PC-9 (cell line): ENCODE measurements at regions not wholly inside any gene's neighbourhood (a gene's known extent, or its start where the extent isn't known, plus 50 kb on each side); places are given as distances from the start of the nearest gene placed in this dataset.

Source experiments
- BruUV-seq: library from RNA; stranded (reverse); fragments of 400-500 nt; replicated peaks from 2 replicates; lab custom pipeline; 2021; lab: Mats Ljungman, UMichigan
- CTCF ChIA-PET: fragments of 300-600 bp; sonication (Branson Sonifier 250); formaldehyde crosslinking; loops from one replicate; lab custom pipeline; 2022; ENCODE audit warnings: antibody characterized with exemption; lab: Charles Lee
- POLR2A ChIA-PET: fragments of 300-600 bp; sonication (Branson Sonifier 250); formaldehyde crosslinking; loops from one replicate; lab custom pipeline; 2022; ENCODE audit warnings: antibody characterized with exemption; ENCODE audit not compliant: unreplicated experiment; lab: Charles Lee
- DNase-seq, 2 experiments: peaks; one replicate each; pipeline versions ENCODE4 v3.0.0 to v3.0.0-alpha.2; 2015 to 2022; ENCODE audit warnings: mixed read lengths in 1 of 2
- H2AFZ ChIP-seq: fragments of 200-600 bp; sonication (generic); 2 replicates; pipeline ENCODE4 v1.8.1; 2017; ENCODE audit warnings: antibody characterized with exemption
- H3F3A ChIP-seq: fragments of 200-600 bp; sonication (generic); 2 replicates; pipeline ENCODE4 v1.8.1; 2017; ENCODE audit warnings: antibody characterized with exemption, mild to moderate bottlenecking, low read depth; ENCODE audit not compliant: insufficient read depth
- H3K27ac ChIP-seq: fragments of 200-600 bp; sonication (generic); 2 replicates; pipeline ENCODE4 v1.6.1; 2016; ENCODE audit warnings: mixed run types
- H3K27me3 ChIP-seq: fragments of 200-600 bp; sonication (generic); 2 replicates; pipeline ENCODE4 v1.6.1; 2016; ENCODE audit warnings: low read depth, mixed run types; ENCODE audit not compliant: insufficient read depth
- H3K36me3 ChIP-seq: fragments of 200-600 bp; sonication (generic); 2 replicates; pipeline ENCODE4 v1.6.1; 2016; ENCODE audit warnings: low read depth, mixed run types
- H3K4me1 ChIP-seq: fragments of 200-600 bp; sonication (generic); replicated peaks from 2 replicates; pipeline ENCODE4 v1.6.1; 2016; ENCODE audit warnings: mixed run types; ENCODE audit not compliant: insufficient read depth
- H3K4me2 ChIP-seq: fragments of 200-600 bp; sonication (generic); 2 replicates; pipeline ENCODE4 v1.6.1; 2017; ENCODE audit warnings: mixed run types
- H3K4me3 ChIP-seq: fragments of 200-600 bp; sonication (generic); 2 replicates; pipeline ENCODE4 v1.6.1; 2016; ENCODE audit warnings: mixed run types
- H3K79me2 ChIP-seq: fragments of 200-600 bp; sonication (generic); 2 replicates; pipeline ENCODE4 v1.6.1; 2017; ENCODE audit warnings: low read depth, mixed run types
- H3K9me2 ChIP-seq: fragments of 200-600 bp; sonication (generic); 2 replicates; pipeline ENCODE4 v1.8.1; 2017; ENCODE audit warnings: mild to moderate bottlenecking; ENCODE audit not compliant: insufficient read depth
- H3K9me3 ChIP-seq: fragments of 200-600 bp; sonication (generic); 2 replicates; pipeline ENCODE4 v1.8.1; 2016; ENCODE audit warnings: low read depth; ENCODE audit not compliant: insufficient read depth
- H4K20me1 ChIP-seq: fragments of 200-600 bp; sonication (generic); 2 replicates; pipeline ENCODE4 v1.8.1; 2017; ENCODE audit not compliant: insufficient read depth
- CTCF ChIP-seq: fragments of 200-600 bp; sonication (generic); conservative IDR thresholded peaks from 2 replicates; pipeline ENCODE4 v1.6.1; 2017; ENCODE audit warnings: mixed run types, antibody characterized with exemption, mild to moderate bottlenecking, moderate library complexity
- EZH2 ChIP-seq: fragments of 200-600 bp; sonication (generic); IDR thresholded peaks from 2 replicates; pipeline ENCODE4 v1.8.0; 2017; ENCODE audit warnings: antibody characterized with exemption, low read depth
- intact Hi-C: fragments of 100-400 bp; cut with micrococcal nuclease; formaldehyde crosslinking; loops from one replicate; pipeline ENCODE4 v1.10.0; 2022; ENCODE audit not compliant: unreplicated experiment

DNA sequence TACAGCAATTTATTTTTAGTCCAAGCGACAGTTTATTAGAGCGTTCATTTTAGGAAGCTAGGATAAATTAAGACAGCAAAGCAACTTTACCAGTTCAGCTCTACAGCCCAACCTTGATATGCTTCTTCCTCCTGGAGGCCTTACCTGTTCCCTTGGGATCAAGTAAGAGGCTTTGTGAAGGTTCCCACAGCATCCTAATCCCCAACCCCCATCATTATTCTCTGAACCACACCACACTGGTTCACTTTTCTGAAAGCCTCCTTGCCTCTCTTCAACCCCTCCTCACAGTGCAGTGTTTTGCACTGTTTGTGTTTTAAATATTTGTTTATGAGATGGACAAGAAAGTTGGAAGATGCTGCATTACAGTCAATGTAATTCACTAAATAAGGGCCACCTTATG, 126.3 kb upstream of the CXADR start:
- no TSS peak for BruUV-seq
- TF ChIP-seq EZH2 (no peak), CTCF (no peak)
- POLR2A ChIA-PET = no interaction called here

GRCh38 chr21:17387030-17387617, 125.7 kb upstream of the CXADR start:
- Histone ChIP-seq H3K79me2 (no peaks in the 10 kb centered on the region), H2AFZ (no peak overlapping the region), H3K4me3 (no peak overlapping the region), H3K9me2 (no peaks in the 10 kb centered on the region), H3K36me3 (no peaks in the 10 kb centered on the region), H3K4me1 (peaks cover 16% of the 10 kb centered on the region), H3K9me3 (no peaks in the 10 kb centered on the region), H3K27me3 (no peaks in the 10 kb centered on the region), H4K20me1 (no peaks in the 10 kb centered on the region), H3K4me2 (peak overlapping the region; percentile 51; the same call in 1 of the 2 replicates), H3K27ac (no peak overlapping the region), H3F3A (peaks cover 7% of the 10 kb centered on the region; the same call in 1 of the 2 replicates)
- DNase-seq = peak; percentile 17 to 47
- TF ChIP-seq CTCF (peak; percentile 87), EZH2 (no peak)
- intact Hi-C loops = loop anchor here (1.0 to 10.0 kb wide), 5 partner anchors 127 to 935 kb away; no protein-coding TSS in a partner anchor
- ChIA-PET POLR2A (no interaction called here), CTCF (interaction anchor here (0.6 to 2.2 kb wide), 7 partner anchors 56 to 408 kb away, joined by 3 to 16 read pairs (median 7); no protein-coding TSS in a partner anchor)
- no TSS peak for BruUV-seq

More for the DNA sequence above, 126.3 kb upstream of the CXADR start:
- Histone ChIP-seq H3F3A (peaks cover under 1% of the 10 kb centered on the region; the same call in 1 of the 2 replicates), H3K36me3 (no peaks in the 10 kb centered on the region), H2AFZ (no peak overlapping the region), H3K27me3 (no peaks in the 10 kb centered on the region), H3K27ac (no peak overlapping the region), H4K20me1 (no peaks in the 10 kb centered on the region), H3K9me2 (no peaks in the 10 kb centered on the region), H3K4me1 (peaks cover 10% of the 10 kb centered on the region), H3K79me2 (no peaks in the 10 kb centered on the region), H3K4me2 (peak overlapping the region; percentile 51; the same call in 1 of the 2 replicates), H3K4me3 (no peak overlapping the region), H3K9me3 (no peaks in the 10 kb centered on the region)
- no peak for DNase-seq
- CTCF ChIA-PET = interaction anchor here (0.6 to 2.2 kb wide), 7 partner anchors 57 to 408 kb away, joined by 3 to 16 read pairs (median 7); no protein-coding TSS in a partner anchor
- intact Hi-C loops = loop anchor here (5.0 to 10.0 kb wide), 2 partner anchors 288 to 934 kb away; no protein-coding TSS in a partner anchor

DNA sequence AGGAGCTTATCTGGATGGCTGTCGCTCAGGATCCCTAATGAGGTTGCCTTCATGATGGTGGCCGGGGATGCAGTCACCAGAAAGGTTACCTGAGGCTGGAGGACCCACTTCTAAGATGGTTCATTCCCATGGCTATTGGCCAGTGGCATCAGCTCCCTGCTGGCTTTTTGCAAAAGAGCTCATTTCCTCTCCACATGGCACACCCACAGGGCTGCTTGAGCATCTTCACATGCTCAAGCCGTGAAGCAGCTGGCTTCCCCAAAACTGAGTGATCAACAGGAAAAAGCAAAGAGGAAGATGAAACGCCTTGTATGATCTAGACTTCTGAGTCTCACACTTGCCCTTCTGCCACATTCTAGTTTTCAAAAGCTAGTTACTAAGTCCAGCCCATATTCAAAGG, 124.6 kb upstream of the CXADR start:
- no peaks in the 10 kb centered on the region for H3K9me3 ChIP-seq
- POLR2A ChIA-PET = no interaction called here
- no TSS peak for BruUV-seq
- no peak overlapping the region for H3K4me2 ChIP-seq
- no peak overlapping the region for H2AFZ ChIP-seq
- TF ChIP-seq CTCF = no peak
- no peak for TF ChIP-seq EZH2
- no peaks in the 10 kb centered on the region for H3K27me3 ChIP-seq
- no peak overlapping the region for H3K27ac ChIP-seq
- H3K4me3 ChIP-seq = no peak overlapping the region
- H3K36me3 ChIP-seq = no peaks in the 10 kb centered on the region
- no peaks in the 10 kb centered on the region for H3K79me2 ChIP-seq
- H3K9me2 ChIP-seq = no peaks in the 10 kb centered on the region
- intact Hi-C loops = loop anchor here (5.0 to 10.0 kb wide), 2 partner anchors 287 to 936 kb away; no protein-coding TSS in a partner anchor
- no peaks in the 10 kb centered on the region for H4K20me1 ChIP-seq
- peaks cover 13% of the 10 kb centered on the region; the same call in 1 of the 2 replicates for H3F3A ChIP-seq
- no peak for DNase-seq
- CTCF ChIA-PET = interaction anchor here (1.0 to 2.2 kb wide), 3 partner anchors 143 to 166 kb away, joined by 6 to 16 read pairs (median 8); no protein-coding TSS in a partner anchor
- peaks cover 23% of the 10 kb centered on the region for H3K4me1 ChIP-seq
